ENCODE measurements at regions not wholly inside any gene's neighbourhood (a gene's known extent, or its start where the extent isn't known, plus 50 kb on each side); places are given as distances from the start of the nearest gene placed in this dataset.

DNA sequence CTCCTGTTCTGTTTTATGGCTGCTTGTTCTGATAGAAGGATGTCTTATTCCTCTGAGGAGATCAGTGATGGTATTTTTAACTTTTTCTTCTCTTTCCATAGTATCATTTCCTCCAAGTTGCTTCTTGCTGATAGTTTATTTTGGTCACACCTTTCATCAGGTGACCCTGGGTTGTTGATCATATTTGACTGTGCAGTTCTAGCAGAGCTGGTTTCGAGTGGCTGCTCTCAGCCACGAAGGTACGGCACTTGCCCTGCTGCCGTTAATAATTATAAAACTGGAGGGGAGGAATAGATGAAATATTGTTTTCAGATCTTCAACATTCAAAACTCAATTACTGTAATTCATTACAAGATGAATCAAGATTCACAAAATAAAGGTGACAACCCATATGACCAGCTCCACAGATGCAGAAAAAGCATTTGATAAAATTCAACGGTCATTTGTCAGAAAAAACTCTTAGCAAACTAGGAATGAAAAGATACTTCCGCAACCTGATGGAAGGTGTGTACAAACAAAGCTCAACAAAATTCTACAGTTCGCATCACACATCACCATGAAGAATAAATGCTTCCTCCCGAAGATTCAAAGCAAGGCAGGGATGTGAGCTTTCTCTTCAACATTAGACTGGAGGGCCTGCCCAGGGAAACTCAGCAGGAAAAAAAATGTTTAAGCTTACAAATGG lies 59.2 kb upstream of the RTL6 start:
- no peak for DNase-seq

GRCh38 chr22:44555597-44555996 lies 57.6 kb upstream of the RTL6 start:
- no peak for DNase-seq

GRCh38 chr22:44555046-44555445 lies 57.0 kb upstream of the RTL6 start:
- no peak for DNase-seq

- DNase-seq = no peak
These were observed 56.4 kb upstream of the RTL6 start for GRCh38 chr22:44554411-44554810.

DNA sequence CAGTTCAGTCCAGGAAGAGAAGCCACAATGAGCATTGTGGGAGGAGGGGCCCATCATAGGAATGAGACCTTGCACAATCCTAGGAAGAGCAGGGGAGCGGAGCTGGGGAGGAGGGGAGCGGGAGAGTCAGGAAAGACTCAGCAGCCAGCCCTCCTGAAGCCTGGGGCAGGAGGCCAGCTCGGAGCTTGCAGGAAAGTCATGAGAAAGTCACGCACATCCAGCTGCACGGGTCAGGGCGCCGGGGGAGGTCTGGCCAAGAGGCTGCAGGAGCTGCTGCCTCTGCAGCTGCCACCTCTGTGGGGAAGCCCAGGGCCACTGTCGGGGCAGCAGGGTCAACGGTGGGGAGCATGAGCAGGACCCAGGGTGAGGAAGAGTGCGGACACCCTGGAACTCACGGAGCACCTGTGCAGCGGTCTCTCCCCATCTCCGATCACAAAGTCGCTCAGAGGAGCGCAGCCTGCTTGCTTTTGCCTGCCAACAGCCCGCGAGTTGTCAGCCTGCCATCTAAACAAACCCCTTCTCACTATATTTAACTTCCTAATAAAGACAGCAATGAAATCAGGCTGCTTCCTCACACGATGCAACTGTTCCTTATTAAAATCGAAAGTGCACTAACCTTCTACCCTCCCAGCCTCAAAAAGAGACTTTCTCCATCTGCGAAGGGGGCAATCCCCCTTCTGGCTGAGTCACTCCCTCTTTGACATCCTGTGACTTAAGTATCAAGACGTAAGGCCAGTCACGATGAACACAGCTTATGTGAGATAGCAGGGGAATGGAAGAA lies 52.9 kb upstream of the RTL6 start:
- no peak for DNase-seq

DNA sequence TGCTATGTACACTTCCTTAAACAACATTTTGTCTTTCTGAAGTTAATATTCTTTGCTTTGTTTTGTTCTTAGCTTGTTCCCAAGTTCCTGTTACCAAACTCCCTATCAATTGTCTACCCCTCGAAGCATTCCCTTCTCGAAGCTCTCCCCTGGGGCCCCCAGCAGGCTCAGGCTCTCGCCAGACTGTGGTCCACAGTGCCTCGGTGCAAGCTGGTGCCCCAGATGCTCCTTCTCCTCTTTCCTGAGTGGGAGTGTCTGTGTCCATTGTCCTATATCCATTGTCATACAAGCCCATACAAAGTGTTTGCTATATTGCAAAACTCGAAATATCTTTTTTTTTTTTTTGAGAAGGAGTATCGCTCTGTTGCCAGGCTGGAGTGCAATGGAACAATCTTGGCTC lies 51.7 kb upstream of the RTL6 start:
- no peak for DNase-seq

DNA sequence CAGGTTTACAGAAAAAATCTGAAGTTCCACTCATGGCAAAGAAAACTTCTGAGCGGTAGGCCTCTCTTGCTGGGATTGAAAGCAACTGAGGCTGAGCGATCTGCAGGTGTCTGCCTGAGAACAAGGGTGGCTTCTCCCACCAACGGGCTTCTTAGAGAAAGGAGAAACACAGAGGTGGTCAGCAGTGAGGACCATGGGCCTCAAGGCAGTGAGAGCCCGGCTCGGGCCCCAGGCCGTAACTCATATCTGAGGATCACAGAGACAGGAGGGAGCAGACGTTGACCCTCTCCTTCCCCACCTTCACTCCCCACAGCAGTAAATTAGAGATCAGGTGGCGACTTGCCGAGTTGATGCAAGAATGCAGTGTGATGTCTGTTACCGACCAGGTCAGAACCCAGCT lies 50.9 kb upstream of the RTL6 start:
- no peak for DNase-seq

All from renal pelvis (tissue), 1 donor.